Tibial artery (tissue), 4 donors: ENCODE measurements at regions not wholly inside any gene's neighbourhood (a gene's known extent, or its start where the extent isn't known, plus 50 kb on each side); places are given as distances from the start of the nearest gene placed in this dataset.

ENCODE experiments used
- DNase-seq, 2 donors: peaks; one replicate each; pipeline ENCODE4 v3.0.0-alpha.2; 2019
- H3K27ac ChIP-seq, 2 donors: fragments of 200-600 bp; sonication (generic) in 1 of 2; 1 replicate in 1 of 2; 2 replicates in 1 of 2; pipeline ENCODE4 v1.5.1; 2018 to 2019; ENCODE audit warnings: mild to moderate bottlenecking in 1 of 2
- H3K27me3 ChIP-seq, 2 donors: fragments of 200-600 bp; sonication (generic) in 1 of 2; one replicate each; pipeline versions ENCODE4 v1.5.1 to v1.6.0; 2016 to 2019
- H3K36me3 ChIP-seq, 3 donors: fragments of 200-600 bp; sonication (generic) in 2 of 3; one replicate each; pipeline ENCODE4 v1.5.1; 2016 to 2019; ENCODE audit warnings: mild to moderate bottlenecking in 2 of 3
- H3K4me1 ChIP-seq, 4 donors: fragments of 200-600 bp; sonication (generic) in 2 of 4; 1 replicate in 3 of 4; 2 replicates in 1 of 4; pipeline ENCODE4 v1.5.1; 2016 to 2019
- H3K4me3 ChIP-seq, 2 donors: fragments of 200-600 bp; sonication (generic) in 1 of 2; 1 replicate in 1 of 2; 2 replicates in 1 of 2; pipeline ENCODE4 v1.5.1; 2018 to 2019; ENCODE audit warnings: mild to moderate bottlenecking in 2 of 2
- H3K9me3 ChIP-seq, 3 donors: fragments of 200-600 bp; sonication (generic) in 1 of 3; one replicate each; pipeline ENCODE4 v1.5.1; 2016 to 2019
- CTCF ChIP-seq, 2 experiments: fragments of 200-600 bp in 1 of 2; fragments of 450-650 bp in 1 of 2; IDR thresholded peaks; one replicate each; pipeline ENCODE4 v1.5.1; 2017 to 2019; ENCODE audit warnings: antibody characterized with exemption in 2 of 2, mild to moderate bottlenecking in 1 of 2, moderate library complexity in 1 of 2
- intact Hi-C: fragments of 100-400 bp; cut with DNase I; formaldehyde crosslinking; loops from one replicate; pipeline ENCODE4 v1.15.0; 2023; ENCODE audit warnings: low total_unique reads

- no peak for TF ChIP-seq CTCF (IDR thresholded peaks at IDR 0.05)
- H3K9me3 ChIP-seq: no peaks in the 10 kb centered on the region
- H3K4me1 ChIP-seq: no peaks in the 10 kb centered on the region
- intact Hi-C loops: no loop called here
- no peak overlapping the region for H3K4me3 ChIP-seq
- DNase-seq: no peak
- no peak overlapping the region for H3K27ac ChIP-seq
- no peaks in the 10 kb centered on the region for H3K36me3 ChIP-seq
- no peaks in the 10 kb centered on the region for H3K27me3 ChIP-seq
Measured at GRCh38 chr12:90333424-90333823, 621.6 kb downstream of the CCER1 start.

DNA sequence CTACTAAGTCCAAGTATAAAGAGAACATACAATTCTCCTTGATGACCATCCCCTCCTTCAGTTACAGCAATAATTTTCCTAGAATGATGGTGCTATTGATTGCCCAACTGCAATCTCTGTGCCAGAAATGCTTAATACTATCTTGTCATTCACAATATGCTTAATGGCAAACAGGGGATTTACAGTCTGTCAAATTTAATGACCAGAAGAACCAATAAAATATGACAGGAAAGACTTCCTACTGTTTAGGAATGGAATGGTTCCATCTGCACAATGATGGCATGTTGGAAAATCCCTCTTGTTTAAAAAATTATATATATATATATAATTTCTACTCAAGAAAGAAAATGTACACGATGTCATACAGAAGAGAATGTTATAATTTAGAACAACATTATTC is 623.2 kb downstream of the CCER1 start:
- no peaks in the 10 kb centered on the region for H3K27me3 ChIP-seq
- TF ChIP-seq CTCF (IDR thresholded peaks at IDR 0.05): no peak
- H3K4me1 ChIP-seq: no peaks in the 10 kb centered on the region
- intact Hi-C loops: no loop called here
- no peak for DNase-seq
- H3K9me3 ChIP-seq: no peaks in the 10 kb centered on the region
- no peak overlapping the region for H3K27ac ChIP-seq
- no peaks in the 10 kb centered on the region for H3K36me3 ChIP-seq
- H3K4me3 ChIP-seq: no peak overlapping the region

DNA sequence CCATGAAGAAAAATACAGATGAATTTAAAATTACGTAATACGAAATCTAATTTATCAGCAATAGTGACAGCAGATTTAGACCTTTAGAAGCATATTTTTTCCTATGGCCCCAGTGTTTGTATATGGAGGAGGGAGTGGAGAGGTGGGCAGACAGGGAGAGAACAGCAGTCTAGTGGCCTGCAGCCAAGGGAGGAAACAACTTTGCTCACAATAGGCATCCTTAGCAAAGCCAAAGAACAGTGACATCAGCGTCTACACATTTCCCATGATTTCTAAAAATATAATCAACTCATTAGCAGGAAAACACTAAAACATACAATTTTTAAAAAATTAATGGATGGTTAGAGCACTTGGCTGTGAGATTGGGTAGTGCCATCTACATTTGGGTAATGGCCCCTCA is 622.6 kb upstream of the ATP2B1 start:
- no peak for TF ChIP-seq CTCF (IDR thresholded peaks at IDR 0.05)
- Histone ChIP-seq H3K27me3 (no peaks in the 10 kb centered on the region), H3K36me3 (no peaks in the 10 kb centered on the region), H3K4me3 (no peak overlapping the region), H3K9me3 (no peaks in the 10 kb centered on the region), H3K27ac (no peak overlapping the region), H3K4me1 (no peaks in the 10 kb centered on the region)
- intact Hi-C loops: no loop called here
- DNase-seq: no peak

GRCh38 chr12:90327793-90328743 is 619.4 kb upstream of the ATP2B1 start:
- Histone ChIP-seq H3K27me3 (no peaks in the 10 kb centered on the region), H3K9me3 (no peaks in the 10 kb centered on the region), H3K36me3 (no peaks in the 10 kb centered on the region), H3K27ac (no peak overlapping the region), H3K4me1 (no peaks in the 10 kb centered on the region), H3K4me3 (no peak overlapping the region)
- intact Hi-C loops: no loop called here
- TF ChIP-seq CTCF (IDR thresholded peaks at IDR 0.05): no peak
- no peak for DNase-seq

- no peaks in the 10 kb centered on the region for H3K36me3 ChIP-seq
- no peaks in the 10 kb centered on the region for H3K27me3 ChIP-seq
- no peak overlapping the region for H3K27ac ChIP-seq
- no peaks in the 10 kb centered on the region for H3K9me3 ChIP-seq
- TF ChIP-seq CTCF (IDR thresholded peaks at IDR 0.05): no peak
- intact Hi-C loops: no loop called here
- no peak overlapping the region for H3K4me3 ChIP-seq
- DNase-seq: no peak
- no peaks in the 10 kb centered on the region for H3K4me1 ChIP-seq
Measured at GRCh38 chr12:90323217-90323616, 614.6 kb upstream of the ATP2B1 start.
